HL-60/S4 treated with phorbol 12-myristate 13-acetate at 8.2 ng/mL for 4 days and 3 days (cell line): ENCODE measurements at regions not wholly inside any gene's neighbourhood (a gene's known extent, or its start where the extent isn't known, plus 50 kb on each side); places are given as distances from the start of the nearest gene placed in this dataset.

Experiments
- in situ Hi-C: fragments of 300-500 bp; cut with MboI; formaldehyde crosslinking; loops from 2 replicates; pipeline ENCODE4 v1.15.0; 2022; ENCODE audit warnings: low sequenced_read_pairs

- in situ Hi-C loops: no loop called here
Measured at GRCh38 chr6:2542101-2542857, 208.4 kb downstream of the MYLK4 start.

- in situ Hi-C loops: no loop called here
Measured at GRCh38 chr6:2536451-2536850, 214.3 kb downstream of the MYLK4 start.

GRCh38 chr6:2535506-2535905 is 215.2 kb downstream of the MYLK4 start:
- in situ Hi-C loops: no loop called here

DNA sequence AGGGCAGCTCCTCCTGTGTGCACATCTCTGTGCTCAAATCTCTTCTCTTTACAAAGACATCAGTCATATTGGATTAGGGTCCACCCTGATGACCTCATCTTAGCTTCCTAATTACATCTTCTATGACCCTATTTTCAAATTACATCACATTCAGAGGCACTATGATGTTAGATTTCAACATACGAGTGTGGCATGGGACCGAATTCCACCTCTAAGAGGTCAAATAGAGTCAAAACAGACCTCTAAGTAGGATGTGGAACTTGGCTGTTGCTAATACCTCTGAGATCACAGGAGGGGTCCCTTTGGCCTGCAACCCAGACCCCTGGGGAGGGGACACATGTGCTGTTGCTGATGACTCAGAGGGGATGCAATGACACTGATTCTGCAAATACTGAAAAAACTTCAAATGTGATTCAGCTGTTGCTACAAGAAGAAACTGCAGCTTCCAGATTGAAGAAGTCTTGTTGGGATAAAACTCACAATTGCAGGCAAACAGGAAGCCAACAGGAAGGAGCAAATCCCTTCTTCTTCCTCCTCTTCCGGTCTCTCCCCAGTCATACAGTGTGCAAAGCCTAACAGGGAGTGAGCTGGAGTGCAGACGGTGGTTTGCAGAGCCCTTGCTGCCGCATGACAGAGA is 216.2 kb downstream of the MYLK4 start:
- in situ Hi-C loops: no loop called here

GRCh38 chr6:2531426-2532215 is 219.1 kb downstream of the MYLK4 start:
- in situ Hi-C loops: no loop called here

- in situ Hi-C loops: no loop called here
Measured at GRCh38 chr6:2529211-2529719, 221.5 kb downstream of the MYLK4 start.

DNA sequence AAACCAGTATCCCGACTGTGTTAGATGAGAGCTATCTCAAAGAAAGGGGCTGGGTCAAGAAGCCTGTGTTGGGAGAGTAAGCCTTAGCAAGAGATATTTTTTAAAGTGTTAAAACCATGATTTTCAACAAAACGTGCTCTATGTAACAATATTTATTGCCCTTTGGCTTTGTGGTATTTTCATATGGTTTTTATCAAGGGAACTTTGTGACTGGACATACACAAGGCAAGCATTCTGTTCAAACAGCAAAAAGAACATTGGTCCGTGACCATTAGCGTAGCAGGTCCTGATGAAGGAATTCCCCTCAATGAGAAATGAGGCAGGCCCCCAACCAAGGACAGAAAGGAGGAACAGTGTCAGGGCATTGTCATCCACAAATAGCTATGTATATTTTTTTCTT is 222.6 kb downstream of the MYLK4 start:
- in situ Hi-C loops: no loop called here

GRCh38 chr6:2526766-2527165 is 224.0 kb downstream of the MYLK4 start:
- in situ Hi-C loops: no loop called here

DNA sequence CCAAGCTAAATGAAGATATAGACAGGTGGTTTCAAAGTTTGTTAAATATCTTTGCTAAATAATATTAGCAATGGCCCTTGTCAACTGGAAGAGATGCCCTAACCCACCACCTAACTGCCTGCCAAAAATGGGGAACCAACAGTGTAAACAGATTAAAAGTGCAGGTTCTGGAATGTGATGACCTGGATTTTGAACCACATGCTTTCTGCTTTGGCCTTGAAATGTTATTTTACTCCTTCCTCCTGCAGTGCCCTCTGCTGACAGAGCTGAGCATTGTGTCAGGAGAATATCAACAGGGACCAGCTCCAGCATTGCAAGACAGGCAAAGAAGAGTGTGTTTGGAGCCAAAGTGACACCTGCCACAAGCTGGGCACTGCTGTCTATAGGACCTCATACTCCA is 226.6 kb downstream of the MYLK4 start:
- in situ Hi-C loops: no loop called here

DNA sequence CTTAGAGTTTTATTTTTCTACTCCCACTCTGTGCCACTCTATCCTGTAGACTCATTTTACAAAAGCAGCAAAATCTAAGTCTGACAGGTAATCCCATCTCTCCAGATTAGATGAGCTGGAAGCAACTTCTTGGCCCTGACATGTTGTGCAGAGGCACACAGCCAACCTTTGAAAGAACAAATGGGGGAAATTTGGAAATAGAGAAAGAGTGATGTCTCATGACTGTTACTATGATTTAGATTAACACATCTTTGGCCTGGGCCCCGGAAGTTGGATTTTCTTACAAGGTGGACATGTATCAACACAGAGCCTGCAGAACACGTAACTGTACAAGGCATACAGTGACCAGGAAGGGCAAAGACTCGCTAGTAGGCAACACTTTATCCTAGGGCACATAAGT is 227.7 kb downstream of the MYLK4 start:
- in situ Hi-C loops: no loop called here

DNA sequence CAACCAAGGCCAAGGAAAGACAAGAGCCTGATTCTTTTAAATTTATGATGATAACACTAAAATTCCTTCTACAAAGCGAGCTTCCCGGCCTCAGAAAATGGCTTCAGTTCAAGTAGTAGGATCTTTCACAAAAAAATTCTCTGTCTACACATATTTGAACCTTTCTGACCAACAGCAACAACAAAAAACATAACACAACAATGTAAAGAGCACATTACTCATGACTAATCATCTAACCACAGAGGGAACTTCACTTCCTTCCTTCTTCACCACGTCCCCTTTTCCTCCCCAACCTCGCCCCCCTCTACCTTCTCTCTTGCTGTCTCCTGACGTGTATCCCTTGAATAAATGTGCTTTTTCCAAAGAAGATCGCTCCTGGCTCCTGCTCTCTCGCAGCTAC is 228.2 kb downstream of the MYLK4 start:
- in situ Hi-C loops: no loop called here

DNA sequence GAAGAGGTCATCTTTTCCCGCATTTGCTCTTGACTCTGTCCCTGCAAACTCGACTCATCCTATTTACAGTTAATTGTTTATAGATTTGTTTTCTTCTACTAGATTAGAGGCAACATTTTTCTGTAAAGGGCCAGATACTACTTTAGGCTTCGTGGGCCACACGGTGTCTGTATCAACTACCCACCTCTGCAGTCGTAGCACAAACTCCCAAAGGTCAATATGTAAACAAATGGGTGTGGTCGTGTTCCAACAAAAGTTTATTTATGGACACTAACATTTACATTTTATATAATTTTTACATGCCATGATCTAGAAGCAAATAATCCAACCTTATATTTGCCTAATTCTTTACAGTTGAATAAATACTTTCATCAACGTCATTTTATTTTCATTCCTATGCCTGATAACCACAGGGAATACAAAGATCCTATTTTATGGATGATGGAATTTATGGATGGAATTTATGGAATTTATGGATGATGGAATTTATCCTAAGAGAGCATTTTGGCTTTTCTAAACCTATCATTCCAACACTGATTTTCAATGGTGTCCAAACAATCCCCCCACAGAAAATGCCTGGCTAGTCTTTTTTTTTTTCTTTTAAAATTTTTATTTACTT is 232.8 kb downstream of the MYLK4 start:
- in situ Hi-C loops: no loop called here

GRCh38 chr6:2517401-2517800 is 233.3 kb downstream of the MYLK4 start:
- in situ Hi-C loops: no loop called here

DNA sequence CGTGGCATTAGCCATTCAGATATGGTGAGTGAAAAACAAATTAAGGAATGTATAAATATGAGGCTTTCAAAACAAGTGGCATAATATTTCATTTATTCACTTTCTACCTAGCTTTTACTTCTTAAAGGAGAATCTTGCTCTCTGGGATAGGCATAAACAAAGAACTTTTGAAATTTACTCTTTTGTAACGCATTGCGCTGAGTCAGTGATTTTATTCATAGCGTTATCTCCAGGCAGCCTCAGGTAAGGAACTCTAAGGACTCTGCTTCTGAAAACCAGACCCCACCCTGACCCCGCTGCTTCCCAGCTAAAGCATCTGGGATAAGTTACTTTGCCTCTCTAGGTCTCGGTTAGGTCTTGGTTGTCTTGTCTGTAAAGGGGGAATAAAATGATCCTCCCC is 234.7 kb downstream of the MYLK4 start:
- in situ Hi-C loops: no loop called here

DNA sequence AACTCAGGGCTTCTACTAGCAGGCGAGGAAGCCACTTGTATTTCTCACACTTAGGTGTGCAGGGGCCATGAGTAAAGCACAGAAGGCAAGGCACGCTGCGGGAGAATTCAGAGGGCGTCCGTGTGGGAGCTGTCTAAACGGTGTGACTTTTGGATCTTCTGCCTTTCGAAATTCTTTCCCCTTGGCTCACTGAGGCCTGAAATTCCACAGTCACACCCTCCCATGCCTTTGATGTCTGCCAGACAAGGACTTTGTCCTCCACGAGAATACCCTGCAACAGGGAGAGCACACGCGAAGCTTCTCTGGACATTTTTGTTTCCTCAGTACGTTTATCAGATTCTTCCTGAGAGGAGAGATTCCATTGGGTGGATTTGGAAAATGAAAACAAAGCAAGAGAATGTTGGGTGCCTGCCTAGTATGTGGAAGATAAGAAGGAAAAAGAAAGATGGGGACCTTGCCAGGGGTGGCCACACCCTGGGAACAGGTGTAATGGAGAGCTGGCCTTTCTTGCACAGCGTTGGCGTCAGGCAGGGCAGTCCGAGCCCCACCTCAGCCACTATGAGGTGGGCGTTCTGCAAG is 235.7 kb downstream of the MYLK4 start:
- in situ Hi-C loops: no loop called here

DNA sequence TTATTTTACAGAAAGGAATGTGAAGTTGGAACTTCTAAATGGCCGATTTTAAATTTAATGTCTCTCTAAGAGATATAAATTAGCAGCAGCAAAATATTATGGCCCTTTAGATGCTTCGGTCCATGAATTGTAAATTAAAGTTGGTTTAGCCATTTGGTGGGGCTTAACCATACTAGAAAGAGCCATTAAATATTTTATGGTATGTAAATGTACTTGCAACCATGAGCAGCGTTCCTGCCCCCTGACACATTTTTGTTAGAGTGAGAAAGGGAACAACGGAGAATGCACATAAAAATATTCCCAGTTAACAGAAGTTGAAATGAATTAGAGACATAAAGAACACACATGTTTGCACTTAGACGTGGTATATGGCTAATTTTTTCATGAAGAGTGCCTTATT is 237.9 kb downstream of the MYLK4 start:
- in situ Hi-C loops: no loop called here

GRCh38 chr6:2510316-2510715 is 240.4 kb downstream of the MYLK4 start:
- in situ Hi-C loops: no loop called here

GRCh38 chr6:2509711-2510110 is 241.0 kb downstream of the MYLK4 start:
- in situ Hi-C loops: no loop called here

DNA sequence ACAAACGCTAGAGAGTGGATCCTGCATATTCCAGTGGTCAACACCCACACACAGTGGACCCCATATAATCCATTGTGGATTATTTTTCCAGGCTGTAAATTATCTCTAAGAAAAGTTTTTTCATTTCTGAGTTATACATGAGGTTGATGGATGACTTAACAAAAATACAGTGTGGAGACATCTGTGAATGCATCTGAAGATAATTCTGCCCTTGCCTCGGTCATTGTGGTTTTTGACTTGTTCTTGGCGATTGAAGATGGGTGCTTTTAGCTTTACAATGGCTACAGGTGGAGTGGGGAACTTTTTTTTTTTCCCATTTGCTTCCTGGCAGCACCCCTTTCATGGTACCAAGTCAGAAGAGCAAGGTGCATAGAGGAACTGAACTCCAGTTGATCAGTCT is 242.7 kb downstream of the MYLK4 start:
- in situ Hi-C loops: no loop called here

DNA sequence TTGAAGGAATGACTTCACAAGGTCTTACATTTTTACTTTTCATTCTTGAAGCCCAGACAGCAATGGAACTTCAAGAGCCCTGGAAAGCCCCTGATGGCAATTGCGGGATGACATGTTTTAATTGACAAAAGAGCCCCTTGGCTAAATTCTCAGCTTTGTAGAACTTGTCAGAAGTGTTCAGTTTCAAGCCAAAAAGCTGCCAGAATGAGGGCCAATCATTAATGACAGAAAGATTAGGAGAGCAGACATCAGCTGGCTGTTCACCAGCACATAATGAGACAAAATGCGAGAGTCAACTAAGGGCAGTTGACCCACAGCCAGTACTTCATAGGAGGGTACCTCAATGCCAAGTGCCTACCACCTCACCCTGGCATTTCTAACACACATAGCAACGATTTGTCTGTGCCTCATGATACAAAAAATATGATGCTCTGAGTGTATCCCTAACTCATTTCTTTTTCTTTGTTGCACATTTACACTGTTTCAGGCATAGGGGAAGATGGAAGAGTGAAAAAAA is 243.1 kb downstream of the MYLK4 start:
- in situ Hi-C loops: no loop called here

DNA sequence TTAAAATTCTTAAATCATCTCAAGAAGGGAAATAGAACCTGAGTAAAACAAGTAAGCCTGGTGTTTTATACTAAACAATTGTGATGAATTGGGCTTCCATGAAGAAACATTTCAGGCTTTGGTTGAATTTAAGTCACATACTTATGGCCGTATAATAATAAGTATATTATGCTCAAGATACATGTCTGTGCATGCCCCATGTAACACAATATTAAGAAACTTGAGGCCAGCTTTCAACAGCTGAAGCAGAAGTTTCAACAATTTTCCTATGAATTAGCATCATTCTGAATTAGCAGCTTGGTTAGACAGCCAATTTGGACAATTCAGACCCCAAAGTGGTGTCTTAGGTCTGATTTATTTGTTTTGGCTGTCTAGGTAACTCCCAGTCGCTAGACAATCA is 243.7 kb downstream of the MYLK4 start:
- in situ Hi-C loops: no loop called here
